HG03196 (cell line): ENCODE measurements at regions not wholly inside any gene's neighbourhood (a gene's known extent, or its start where the extent isn't known, plus 50 kb on each side); places are given as distances from the start of the nearest gene placed in this dataset.

ENCODE experiments used
- ATAC-seq: cut with Tn5 transposase; IDR thresholded peaks from one replicate; pipeline ENCODE4 v1.9.1; 2021; ENCODE audit not compliant: unreplicated experiment

DNA sequence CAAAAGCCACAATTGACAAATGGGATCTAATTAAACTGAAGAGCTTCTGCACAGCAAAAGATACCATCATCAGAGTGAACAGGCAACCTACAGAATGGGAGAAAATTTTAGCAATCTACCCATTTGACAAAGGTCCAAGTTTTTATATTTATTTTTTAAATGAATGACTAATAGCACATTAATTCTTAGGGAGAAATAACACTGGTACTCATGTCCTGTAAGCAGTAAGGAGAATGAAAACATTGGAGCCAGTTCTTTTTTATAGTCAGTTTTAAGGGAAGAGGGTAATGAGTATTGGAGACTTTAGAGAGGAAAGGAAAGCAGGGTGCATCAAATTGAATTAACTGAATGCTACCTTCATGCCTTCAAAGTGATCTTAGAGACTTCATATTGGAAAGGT lies 404.7 kb upstream of the TGFBR2 start:
- ATAC-seq, result no peak

- no peak for ATAC-seq
Observed at GRCh38 chr3:30203301-30203700, 403.1 kb upstream of the TGFBR2 start.

GRCh38 chr3:30204126-30204525 lies 402.3 kb upstream of the TGFBR2 start:
- no peak for ATAC-seq

DNA sequence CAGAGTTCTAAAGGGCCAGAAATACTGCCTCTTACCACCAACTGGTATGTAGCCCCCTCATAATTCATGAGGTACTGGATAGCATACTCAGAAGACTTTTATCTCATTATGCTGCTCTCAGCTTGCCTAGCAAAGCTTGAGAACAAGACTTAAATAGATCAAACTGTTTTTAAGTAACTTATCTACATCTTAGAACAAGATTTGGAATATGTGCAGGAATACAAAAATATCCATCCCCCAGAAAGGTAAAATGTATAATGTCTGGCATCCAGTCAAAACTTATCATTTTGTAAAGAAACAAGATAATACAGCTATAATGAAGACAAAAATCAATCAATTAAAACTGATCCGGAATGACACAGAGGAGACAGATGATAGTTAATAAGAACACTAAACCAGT lies 400.4 kb upstream of the TGFBR2 start:
- no peak for ATAC-seq

DNA sequence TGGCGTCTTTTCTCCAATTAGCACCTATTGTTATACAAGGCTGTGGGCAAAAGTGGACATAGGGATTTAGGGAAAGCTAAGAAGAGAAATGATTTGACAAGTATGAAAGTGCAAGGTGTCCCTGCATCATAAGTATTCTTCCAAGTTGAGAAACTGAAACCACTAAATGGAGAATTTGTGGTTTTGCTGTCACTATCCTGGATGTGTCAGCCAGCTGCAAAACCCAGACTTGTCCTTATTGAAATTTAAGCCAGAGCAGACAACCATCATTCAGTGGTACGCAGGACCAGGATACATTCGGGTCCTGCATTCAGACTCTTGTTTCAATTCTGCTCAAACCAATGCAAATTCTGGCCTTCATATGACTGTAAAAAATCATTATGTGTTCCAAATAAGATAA lies 384.8 kb upstream of the TGFBR2 start:
- ATAC-seq, result no peak

GRCh38 chr3:30222441-30222840 lies 384.0 kb upstream of the TGFBR2 start:
- no peak for ATAC-seq

GRCh38 chr3:30225021-30225420 lies 381.4 kb upstream of the TGFBR2 start:
- no peak for ATAC-seq

- no peak for ATAC-seq
Observed at GRCh38 chr3:30226601-30227151, 379.7 kb upstream of the TGFBR2 start.

GRCh38 chr3:30227571-30228301 lies 378.7 kb upstream of the TGFBR2 start:
- ATAC-seq, result no peak

DNA sequence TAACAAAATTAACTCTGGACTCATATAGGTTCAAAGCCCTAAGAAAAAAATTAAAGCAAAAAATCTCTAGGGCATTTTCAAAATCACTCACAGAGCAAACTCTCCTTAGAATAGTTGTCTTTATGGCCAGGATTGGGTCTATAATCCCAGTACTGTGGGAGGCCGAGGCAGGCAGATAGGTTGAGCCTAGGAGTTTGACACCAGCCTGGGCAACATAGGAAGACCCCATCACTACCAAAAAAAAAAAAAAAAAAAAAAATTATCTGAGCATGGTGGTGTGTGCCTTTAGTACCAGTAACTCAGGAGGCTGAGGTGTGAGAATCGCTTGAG lies 378.1 kb upstream of the TGFBR2 start:
- ATAC-seq, result no peak

DNA sequence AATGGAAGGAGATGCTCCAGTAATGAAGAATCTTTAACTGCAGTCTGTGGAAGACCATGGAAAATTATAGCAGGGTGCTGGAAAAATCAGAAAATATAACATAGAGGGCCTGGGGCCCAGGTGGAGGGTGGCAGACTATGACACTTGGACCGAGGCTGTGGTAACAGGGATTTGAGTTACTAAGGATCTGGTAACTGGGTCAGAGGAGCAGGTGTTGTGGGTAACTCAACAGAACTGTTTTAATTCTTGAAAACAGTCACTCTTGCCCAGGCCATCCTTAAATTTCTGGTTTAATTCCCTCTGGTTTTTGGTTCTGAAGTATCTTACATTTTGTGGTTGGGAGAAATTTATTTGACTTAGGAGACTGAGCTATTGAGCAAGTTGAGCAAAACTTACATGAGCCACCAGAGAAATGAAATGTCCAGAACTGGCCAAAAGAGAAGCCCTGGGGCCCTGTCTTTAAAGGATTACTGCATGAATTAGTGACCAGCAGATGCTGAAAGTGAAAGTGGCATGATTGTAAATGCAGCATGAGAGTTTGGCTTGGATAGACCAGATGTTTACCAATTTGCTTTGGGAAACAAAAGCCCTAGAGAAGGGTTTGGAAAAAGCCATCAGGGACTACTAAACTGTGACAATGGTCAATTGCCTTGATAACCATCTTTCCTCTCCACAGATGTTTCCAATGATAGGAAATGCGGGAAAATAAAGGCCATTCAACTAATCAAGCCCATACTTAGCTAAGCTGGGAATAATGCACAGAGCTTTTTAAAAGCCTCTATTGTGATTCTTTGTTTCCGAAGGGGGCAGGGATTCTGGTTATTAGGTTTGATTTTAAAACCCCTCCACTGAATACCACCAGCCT lies 374.9 kb upstream of the TGFBR2 start:
- no peak for ATAC-seq

DNA sequence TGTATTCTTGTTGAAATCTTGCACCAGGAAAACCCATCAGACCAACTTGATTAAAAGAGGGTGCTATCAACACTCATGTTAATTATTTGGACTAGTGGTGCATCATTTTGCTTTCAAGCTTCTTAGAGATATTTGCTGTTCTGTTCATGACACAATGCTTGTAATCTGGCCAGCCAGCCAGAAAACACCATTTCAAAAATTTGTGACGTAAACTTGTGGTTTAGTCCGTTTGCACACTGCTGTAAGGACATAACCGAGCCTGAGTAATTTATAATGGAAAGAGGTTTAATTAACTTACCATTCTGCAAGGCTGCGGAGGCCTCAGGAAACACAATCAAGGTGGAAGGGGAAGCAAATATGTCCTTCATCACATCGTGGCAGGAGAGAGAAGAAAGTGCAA lies 374.3 kb upstream of the TGFBR2 start:
- ATAC-seq, result no peak

DNA sequence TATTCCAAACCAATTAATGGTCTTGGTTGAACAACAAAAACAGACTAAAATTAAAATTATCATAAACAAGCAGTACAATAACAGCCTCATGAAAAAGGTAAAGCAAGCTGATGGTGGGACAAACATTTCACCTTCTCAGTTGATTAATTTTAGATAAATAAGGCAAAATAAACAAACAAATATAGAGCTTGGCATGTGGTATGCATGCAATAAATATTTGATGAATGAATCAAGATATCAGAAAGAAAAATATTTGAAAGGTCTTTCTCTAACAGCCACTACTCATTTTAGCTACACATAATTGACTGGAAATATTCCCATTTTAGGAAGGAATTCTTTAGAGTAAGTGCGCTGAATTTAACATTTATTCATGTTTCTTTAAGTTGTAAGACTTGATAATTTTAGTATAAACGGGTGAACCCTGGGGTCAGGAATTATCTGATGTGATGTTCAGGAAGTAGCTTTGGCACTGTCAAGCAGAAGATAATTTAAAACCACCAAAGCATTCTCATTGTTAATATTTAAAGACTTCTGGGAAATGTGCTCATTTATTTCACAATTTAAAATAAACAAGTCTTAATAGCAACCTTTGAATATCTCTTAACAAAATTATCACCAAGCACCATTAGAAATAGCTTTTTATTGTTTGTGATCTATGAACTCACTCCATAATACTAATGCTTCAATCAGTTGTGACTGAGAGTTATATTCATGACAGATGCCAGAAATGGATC lies 372.3 kb upstream of the TGFBR2 start:
- no peak for ATAC-seq

- ATAC-seq, result no peak
Observed at GRCh38 chr3:30236011-30236410, 370.4 kb upstream of the TGFBR2 start.

GRCh38 chr3:30241721-30242120 lies 364.7 kb upstream of the TGFBR2 start:
- no peak for ATAC-seq

- ATAC-seq, result no peak
Observed at GRCh38 chr3:30245858-30246622, 360.4 kb upstream of the TGFBR2 start.

- ATAC-seq, result peak; percentile 81
Observed at GRCh38 chr3:30248423-30248822, 358.0 kb upstream of the TGFBR2 start.

GRCh38 chr3:30252474-30252873 lies 353.9 kb upstream of the TGFBR2 start:
- ATAC-seq, result no peak

DNA sequence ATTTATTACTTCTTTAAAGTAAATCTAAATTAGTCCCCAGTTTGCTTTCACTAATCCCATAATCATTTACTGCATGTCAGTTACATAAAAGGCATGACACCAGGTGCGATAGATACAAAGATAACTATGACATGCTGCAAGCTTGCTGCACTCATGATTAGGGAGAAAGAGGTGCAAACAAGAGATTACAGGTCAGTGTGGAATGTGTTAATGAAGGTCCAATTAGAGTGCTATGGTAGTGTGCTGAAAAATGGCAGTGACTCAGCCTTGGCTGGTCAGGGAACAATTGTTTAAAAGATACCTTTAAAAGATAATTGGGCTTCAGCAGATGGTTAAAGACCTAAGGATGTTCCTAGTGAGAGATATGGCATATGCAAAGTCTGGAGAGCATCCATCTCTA lies 352.6 kb upstream of the TGFBR2 start:
- ATAC-seq, result no peak

GRCh38 chr3:30256474-30256873 lies 349.9 kb upstream of the TGFBR2 start:
- ATAC-seq, result no peak
